ENCODE measurements at regions not wholly inside any gene's neighbourhood (a gene's known extent, or its start where the extent isn't known, plus 50 kb on each side); places are given as distances from the start of the nearest gene placed in this dataset.

DNA sequence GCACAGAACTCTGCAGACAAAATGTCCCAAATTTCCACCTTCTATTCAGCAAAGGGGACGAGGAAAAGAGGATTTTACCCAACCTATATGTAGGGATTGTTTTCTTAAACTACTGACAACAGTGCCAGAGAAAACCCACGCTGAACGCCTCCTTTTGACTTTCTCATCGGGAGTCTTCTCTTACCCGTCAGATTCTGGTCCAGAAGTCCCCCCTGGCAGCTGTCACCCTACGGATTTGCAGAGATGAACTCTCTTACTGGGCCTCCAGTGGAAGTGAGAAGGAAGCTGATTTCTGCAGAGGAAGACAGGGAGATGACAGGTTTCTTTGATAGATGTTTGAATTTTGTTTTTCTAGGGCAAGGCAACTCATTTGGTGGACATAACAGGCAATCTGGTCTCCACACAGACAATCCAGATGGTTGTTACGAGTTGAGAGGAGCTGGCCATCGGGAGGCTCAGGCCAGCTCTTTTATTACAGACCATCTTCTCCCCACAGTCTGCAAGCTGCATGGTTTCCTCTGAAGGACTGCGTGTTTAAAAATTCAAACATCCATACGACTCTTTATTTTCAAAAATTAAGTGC lies 804.3 kb downstream of the RNF144A start:
- H3K4me3 ChIP-seq = no peak overlapping the region
- H3K27ac ChIP-seq = no peak overlapping the region
- DNase-seq (ENCODE audit: low spot score) = no peak
- H3K27me3 ChIP-seq = no peaks in the 10 kb centered on the region
- TF ChIP-seq, protein P1, sequence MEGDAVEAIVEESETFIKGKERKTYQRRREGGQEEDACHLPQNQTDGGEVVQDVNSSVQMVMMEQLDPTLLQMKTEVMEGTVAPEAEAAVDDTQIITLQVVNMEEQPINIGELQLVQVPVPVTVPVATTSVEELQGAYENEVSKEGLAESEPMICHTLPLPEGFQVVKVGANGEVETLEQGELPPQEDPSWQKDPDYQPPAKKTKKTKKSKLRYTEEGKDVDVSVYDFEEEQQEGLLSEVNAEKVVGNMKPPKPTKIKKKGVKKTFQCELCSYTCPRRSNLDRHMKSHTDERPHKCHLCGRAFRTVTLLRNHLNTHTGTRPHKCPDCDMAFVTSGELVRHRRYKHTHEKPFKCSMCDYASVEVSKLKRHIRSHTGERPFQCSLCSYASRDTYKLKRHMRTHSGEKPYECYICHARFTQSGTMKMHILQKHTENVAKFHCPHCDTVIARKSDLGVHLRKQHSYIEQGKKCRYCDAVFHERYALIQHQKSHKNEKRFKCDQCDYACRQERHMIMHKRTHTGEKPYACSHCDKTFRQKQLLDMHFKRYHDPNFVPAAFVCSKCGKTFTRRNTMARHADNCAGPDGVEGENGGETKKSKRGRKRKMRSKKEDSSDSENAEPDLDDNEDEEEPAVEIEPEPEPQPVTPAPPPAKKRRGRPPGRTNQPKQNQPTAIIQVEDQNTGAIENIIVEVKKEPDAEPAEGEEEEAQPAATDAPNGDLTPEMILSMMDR (IDR thresholded peaks at IDR 0.05) = no peak
- H3K36me3 ChIP-seq = no peaks in the 10 kb centered on the region
- no peaks in the 10 kb centered on the region for H3K9me3 ChIP-seq
- H3K4me1 ChIP-seq = no peaks in the 10 kb centered on the region

- H3K4me3 ChIP-seq = no peak overlapping the region
Measured at GRCh38 chr2:7722212-7722910, 805.1 kb downstream of the RNF144A start.

DNA sequence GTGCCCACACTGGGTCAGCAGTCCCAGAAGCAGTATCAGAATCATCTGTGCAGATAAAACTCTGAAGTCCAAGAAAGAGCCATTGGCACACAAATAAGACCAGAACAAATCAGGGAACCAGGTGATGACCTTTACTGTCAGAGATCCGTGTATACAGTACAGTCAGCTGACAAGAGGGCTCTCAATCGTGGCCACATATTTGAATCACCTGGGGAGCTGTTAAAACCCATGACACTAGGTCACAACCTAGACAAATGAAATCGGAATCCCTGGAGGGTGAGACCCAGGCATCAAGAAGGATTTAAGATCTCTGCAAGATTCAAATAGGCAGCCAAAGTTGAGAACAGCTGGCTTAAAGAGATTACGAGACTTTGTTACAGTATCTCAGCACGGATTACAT lies 807.1 kb downstream of the RNF144A start:
- Histone ChIP-seq H3K9me3 (no peaks in the 10 kb centered on the region), H3K27ac (no peak overlapping the region), H3K4me3 (no peak overlapping the region), H3K27me3 (no peaks in the 10 kb centered on the region), H3K4me1 (no peaks in the 10 kb centered on the region), H3K36me3 (no peaks in the 10 kb centered on the region)
- TF ChIP-seq, protein P1 (IDR thresholded peaks at IDR 0.05) = no peak
- DNase-seq (ENCODE audit: low spot score) = no peak

More at GRCh38 chr2:7722212-7722910, 805.1 kb downstream of the RNF144A start:
- H3K27ac ChIP-seq = no peak overlapping the region
- TF ChIP-seq, protein P1 (IDR thresholded peaks at IDR 0.05) = no peak
- no peak for DNase-seq (ENCODE audit: low spot score)
- H3K27me3 ChIP-seq = no peaks in the 10 kb centered on the region
- no peaks in the 10 kb centered on the region for H3K36me3 ChIP-seq
- H3K4me1 ChIP-seq = no peaks in the 10 kb centered on the region
- H3K9me3 ChIP-seq = no peaks in the 10 kb centered on the region

GRCh38 chr2:7725171-7725849 lies 808.1 kb downstream of the RNF144A start:
- DNase-seq (ENCODE audit: low spot score) = no peak
- Histone ChIP-seq H3K36me3 (no peaks in the 10 kb centered on the region), H3K27me3 (no peaks in the 10 kb centered on the region), H3K27ac (no peak overlapping the region), H3K4me1 (no peaks in the 10 kb centered on the region), H3K9me3 (no peaks in the 10 kb centered on the region), H3K4me3 (no peak overlapping the region)
- TF ChIP-seq, protein P1 (IDR thresholded peaks at IDR 0.05) = peak in 1 of 2 donors; percentile 14

DNA sequence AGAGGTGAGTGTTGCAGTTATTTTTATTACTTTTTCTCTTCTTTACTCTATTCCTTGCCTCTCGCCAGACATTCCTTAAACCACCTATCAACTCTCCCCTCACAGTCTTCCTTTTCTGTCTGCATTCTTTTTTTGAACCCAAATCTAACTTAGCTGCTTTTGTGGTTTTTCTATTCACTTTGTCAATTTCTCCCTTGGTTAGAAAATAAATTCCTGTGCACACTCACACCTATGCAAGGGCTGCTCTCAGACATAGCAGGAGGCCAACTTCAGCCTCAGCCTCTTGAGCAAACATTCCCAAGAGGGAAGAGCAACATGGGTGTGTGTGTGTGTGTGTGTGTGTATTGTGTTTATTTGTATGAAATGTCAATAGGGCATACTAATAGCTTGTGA lies 808.6 kb downstream of the RNF144A start:
- no peaks in the 10 kb centered on the region for H3K27me3 ChIP-seq
- no peak for DNase-seq (ENCODE audit: low spot score)
- no peaks in the 10 kb centered on the region for H3K9me3 ChIP-seq
- H3K4me1 ChIP-seq = no peaks in the 10 kb centered on the region
- no peak overlapping the region for H3K4me3 ChIP-seq
- H3K27ac ChIP-seq = no peak overlapping the region
- H3K36me3 ChIP-seq = no peaks in the 10 kb centered on the region
- TF ChIP-seq, protein P1 (IDR thresholded peaks at IDR 0.05) = no peak

All from right atrium auricular region (tissue), 2 donors.